Loucy (cell line): ENCODE measurements at regions not wholly inside any gene's neighbourhood (a gene's known extent, or its start where the extent isn't known, plus 50 kb on each side); places are given as distances from the start of the nearest gene placed in this dataset.

ENCODE experiments used
- H2AFZ ChIP-seq: fragments of 200-600 bp; sonication (generic); 2 replicates; pipeline ENCODE4 v1.6.0; 2016; ENCODE audit warnings: antibody characterized with exemption, mild to moderate bottlenecking, low read length, moderate library complexity
- H3F3A ChIP-seq: fragments of 200-600 bp; 2 replicates; pipeline ENCODE4 v1.6.0; 2016; ENCODE audit warnings: antibody characterized with exemption, low read depth, mild to moderate bottlenecking
- H3K27me3 ChIP-seq: fragments of 200-600 bp; sonication (generic); 2 replicates; pipeline ENCODE4 v1.6.1; 2014; ENCODE audit warnings: low read length, mild to moderate bottlenecking; ENCODE audit not compliant: insufficient read depth, poor library complexity, severe bottlenecking
- H3K36me3 ChIP-seq: fragments of 200-600 bp; sonication (generic); 2 replicates; pipeline ENCODE4 v1.6.1; 2016; ENCODE audit warnings: low read length; ENCODE audit not compliant: insufficient read depth
- H3K4me1 ChIP-seq: fragments of 200-600 bp; sonication (generic); 2 replicates; pipeline ENCODE4 v1.5.1; 2014; ENCODE audit warnings: low read length, mild to moderate bottlenecking; ENCODE audit not compliant: insufficient read depth, poor library complexity, severe bottlenecking
- H3K4me2 ChIP-seq: fragments of 200-600 bp; sonication (generic); 2 replicates; pipeline ENCODE4 v1.6.0; 2014; ENCODE audit warnings: antibody characterized with exemption, low read length, low read depth, mild to moderate bottlenecking; ENCODE audit not compliant: poor library complexity, severe bottlenecking
- H3K4me3 ChIP-seq: fragments of 200-600 bp; sonication (generic); 2 replicates; pipeline ENCODE4 v1.5.1; 2014; ENCODE audit warnings: low read length, mild to moderate bottlenecking, mixed read lengths; ENCODE audit not compliant: poor library complexity, severe bottlenecking
- H3K79me2 ChIP-seq: fragments of 200-600 bp; sonication (generic); 2 replicates; pipeline ENCODE4 v1.6.1; 2014; ENCODE audit warnings: low read length; ENCODE audit not compliant: insufficient read depth
- H3K9ac ChIP-seq: fragments of 200-600 bp; sonication (generic); 2 replicates; pipeline ENCODE4 v1.6.0; 2014; ENCODE audit warnings: mild to moderate bottlenecking, low read depth, low read length, moderate library complexity; ENCODE audit not compliant: poor library complexity, severe bottlenecking
- H3K9me2 ChIP-seq: fragments of 200-600 bp; sonication (generic); replicated peaks from 2 replicates; pipeline ENCODE4 v1.6.1; 2016; ENCODE audit warnings: low read depth, low read length, mixed read lengths
- H3K9me3 ChIP-seq: fragments of 200-600 bp; sonication (generic); 2 replicates; pipeline ENCODE4 v1.6.1; 2014; ENCODE audit warnings: mild to moderate bottlenecking, antibody characterized with exemption, low read length, low read depth; ENCODE audit not compliant: insufficient read depth
- H4K20me1 ChIP-seq: fragments of 200-600 bp; sonication (generic); 2 replicates; pipeline ENCODE4 v1.6.0; 2014; ENCODE audit warnings: antibody characterized with exemption, low read length, mild to moderate bottlenecking; ENCODE audit not compliant: insufficient read depth, poor library complexity, severe bottlenecking
- CTCF ChIP-seq: fragments of 200-600 bp; sonication (generic); conservative IDR thresholded peaks from 2 replicates; pipeline ENCODE4 v1.5.1; 2014; ENCODE audit warnings: mild to moderate bottlenecking, antibody characterized with exemption, low read length
- EZH2phosphoT487 ChIP-seq: fragments of 200-600 bp; IDR thresholded peaks from 2 replicates; pipeline ENCODE4 v1.6.1; 2018; ENCODE audit warnings: antibody characterized with exemption, mild to moderate bottlenecking, moderate library complexity, borderline replicate concordance

- H3K9ac ChIP-seq, result no peak overlapping the region
- no peak overlapping the region for H3K4me2 ChIP-seq
- H4K20me1 ChIP-seq, result no peaks in the 10 kb centered on the region
Measured at GRCh38 chr2:150705357-150705756, 217.9 kb upstream of the RND3 start.

GRCh38 chr2:150702791-150703190, 215.3 kb upstream of the RND3 start:
- no peak for TF ChIP-seq EZH2phosphoT487
- no peak for TF ChIP-seq CTCF
- no peaks in the 10 kb centered on the region for H3F3A ChIP-seq
- H3K4me2 ChIP-seq, result no peak overlapping the region
- H4K20me1 ChIP-seq, result no peaks in the 10 kb centered on the region
- H3K79me2 ChIP-seq, result no peaks in the 10 kb centered on the region
- H3K4me3 ChIP-seq, result no peak overlapping the region
- no peaks in the 10 kb centered on the region for H3K9me2 ChIP-seq
- no peaks in the 10 kb centered on the region for H3K27me3 ChIP-seq
- no peak overlapping the region for H3K9ac ChIP-seq
- no peaks in the 10 kb centered on the region for H3K4me1 ChIP-seq
- no peaks in the 10 kb centered on the region for H3K9me3 ChIP-seq
- H3K36me3 ChIP-seq, result no peaks in the 10 kb centered on the region
- no peak overlapping the region for H2AFZ ChIP-seq

More at GRCh38 chr2:150705357-150705756, 217.9 kb upstream of the RND3 start:
- TF ChIP-seq CTCF (no peak), EZH2phosphoT487 (no peak)
- no peaks in the 10 kb centered on the region for H3K27me3 ChIP-seq
- H3K4me1 ChIP-seq, result no peaks in the 10 kb centered on the region
- H3K9me3 ChIP-seq, result no peaks in the 10 kb centered on the region
- no peak overlapping the region for H3K4me3 ChIP-seq
- H3K9me2 ChIP-seq, result no peaks in the 10 kb centered on the region
- no peak overlapping the region for H2AFZ ChIP-seq
- no peaks in the 10 kb centered on the region for H3K79me2 ChIP-seq
- H3K36me3 ChIP-seq, result no peaks in the 10 kb centered on the region
- no peaks in the 10 kb centered on the region for H3F3A ChIP-seq

- Histone ChIP-seq H3F3A (no peaks in the 10 kb centered on the region), H3K9ac (no peak overlapping the region), H4K20me1 (no peaks in the 10 kb centered on the region), H3K9me2 (no peaks in the 10 kb centered on the region), H3K4me2 (no peak overlapping the region), H3K79me2 (no peaks in the 10 kb centered on the region), H3K9me3 (no peaks in the 10 kb centered on the region), H3K36me3 (no peaks in the 10 kb centered on the region), H3K27me3 (no peaks in the 10 kb centered on the region), H3K4me1 (no peaks in the 10 kb centered on the region), H2AFZ (no peak overlapping the region), H3K4me3 (no peak overlapping the region)
- TF ChIP-seq CTCF, result no peak
- no peak for TF ChIP-seq EZH2phosphoT487
Measured at GRCh38 chr2:150700666-150701580, 213.5 kb upstream of the RND3 start.
